ENCODE measurements at regions not wholly inside any gene's neighbourhood (a gene's known extent, or its start where the extent isn't known, plus 50 kb on each side); places are given as distances from the start of the nearest gene placed in this dataset.
"Not testable (repeated sequence)": the region's sequence is repeated elsewhere in the genome, so short reads cannot be mapped to it uniquely, and the experiment has no call there.

- no peak for FAIRE-seq
Measured at GRCh38 chr3:117837391-117837790, 1127.8 kb downstream of the TUSC7 start.

GRCh38 chr3:117842086-117842485 lies 1132.5 kb downstream of the TUSC7 start:
- no peak for FAIRE-seq
- DNase-seq (ENCODE audit: insufficient read length, low spot score) = no peak

More at GRCh38 chr3:117837391-117837790, 1127.8 kb downstream of the TUSC7 start:
- DNase-seq (ENCODE audit: insufficient read length, low spot score) = no peak

GRCh38 chr3:117843356-117843755 lies 1133.8 kb downstream of the TUSC7 start:
- no peak for DNase-seq (ENCODE audit: insufficient read length, low spot score)
- FAIRE-seq = no peak

- FAIRE-seq (no peak), DNase-seq (ENCODE audit: insufficient read length, low spot score) (no peak)
Measured at GRCh38 chr3:117844676-117845075, 1135.1 kb downstream of the TUSC7 start.

- FAIRE-seq (no peak), DNase-seq (ENCODE audit: insufficient read length, low spot score) (no peak)
Measured at GRCh38 chr3:117846238-117846637, 1136.7 kb downstream of the TUSC7 start.

- FAIRE-seq = no peak
- no peak for DNase-seq (ENCODE audit: insufficient read length, low spot score)
Measured at GRCh38 chr3:117848606-117849005, 1139.0 kb downstream of the TUSC7 start.

GRCh38 chr3:117853923-117854668 lies 1144.5 kb downstream of the TUSC7 start:
- FAIRE-seq = no peak
- no peak for DNase-seq (ENCODE audit: insufficient read length, low spot score)

GRCh38 chr3:117856354-117856753 lies 1146.8 kb downstream of the TUSC7 start:
- FAIRE-seq = no peak
- DNase-seq (ENCODE audit: insufficient read length, low spot score) = no peak

GRCh38 chr3:117863146-117863545 lies 1153.6 kb downstream of the TUSC7 start:
- no peak for FAIRE-seq

GRCh38 chr3:117865338-117865737 lies 1155.8 kb downstream of the TUSC7 start:
- DNase-seq (ENCODE audit: insufficient read length, low spot score) = no peak
- FAIRE-seq = no peak

More at GRCh38 chr3:117863146-117863545, 1153.6 kb downstream of the TUSC7 start:
- no peak for DNase-seq (ENCODE audit: insufficient read length, low spot score)

- DNase-seq (ENCODE audit: insufficient read length, low spot score) (no peak), FAIRE-seq (no peak)
Measured at GRCh38 chr3:117868766-117869165, 1159.2 kb downstream of the TUSC7 start.

- FAIRE-seq (no peak), DNase-seq (ENCODE audit: insufficient read length, low spot score) (no peak)
Measured at GRCh38 chr3:117871934-117872333, 1162.4 kb downstream of the TUSC7 start.

- FAIRE-seq; DNase-seq (ENCODE audit: insufficient read length, low spot score): not testable (repeated sequence)
Measured at GRCh38 chr3:117872594-117873248, 1161.9 kb downstream of the IGSF11 start.

GRCh38 chr3:117873249-117873600 lies 1161.4 kb downstream of the IGSF11 start:
- FAIRE-seq (no peak), DNase-seq (ENCODE audit: insufficient read length, low spot score) (no peak)

GRCh38 chr3:117874028-117874690 lies 1160.5 kb downstream of the IGSF11 start:
- DNase-seq (ENCODE audit: insufficient read length, low spot score) = no peak
- no peak for FAIRE-seq

- DNase-seq (ENCODE audit: insufficient read length, low spot score) (no peak), FAIRE-seq (no peak)
Measured at GRCh38 chr3:117874904-117875874, 1159.5 kb downstream of the IGSF11 start.

GRCh38 chr3:117875887-117876286 lies 1158.8 kb downstream of the IGSF11 start:
- DNase-seq (ENCODE audit: insufficient read length, low spot score) (no peak), FAIRE-seq (no peak)

- DNase-seq (ENCODE audit: insufficient read length, low spot score) = no peak
- FAIRE-seq = no peak
Measured at GRCh38 chr3:117880638-117881037, 1154.0 kb downstream of the IGSF11 start.

GRCh38 chr3:117881210-117881609 lies 1153.4 kb downstream of the IGSF11 start:
- DNase-seq (ENCODE audit: insufficient read length, low spot score) (no peak), FAIRE-seq (no peak)

- no peak for FAIRE-seq
Measured at GRCh38 chr3:117885011-117885441, 1149.6 kb downstream of the IGSF11 start.

GRCh38 chr3:117886147-117886546 lies 1148.5 kb downstream of the IGSF11 start:
- DNase-seq (ENCODE audit: insufficient read length, low spot score) (no peak), FAIRE-seq (no peak)

More at GRCh38 chr3:117885011-117885441, 1149.6 kb downstream of the IGSF11 start:
- DNase-seq (ENCODE audit: insufficient read length, low spot score) = no peak
